Stomach (tissue), 8 donors: ENCODE measurements at regions not wholly inside any gene's neighbourhood (a gene's known extent, or its start where the extent isn't known, plus 50 kb on each side); places are given as distances from the start of the nearest gene placed in this dataset.

Source experiments
- DNase-seq, 2 donors: peaks; one replicate each; pipeline versions ENCODE4 v3.0.0 to v3.0.0-alpha.2; 2013 to 2019
- H3K27ac ChIP-seq, 5 donors: fragments of 200-600 bp in 4 of 5; sonication (generic) in 4 of 5; one replicate each; pipeline ENCODE4 v1.5.1; 2013 to 2019; ENCODE audit warnings: mild to moderate bottlenecking in 1 of 5, moderate library complexity in 1 of 5
- H3K27me3 ChIP-seq, 3 donors: fragments of 200-600 bp; sonication (generic); one replicate each; pipeline ENCODE4 v1.5.1; 2017 to 2019; ENCODE audit warnings: mixed run types in 1 of 3
- H3K36me3 ChIP-seq, 4 donors: fragments of 200-600 bp; sonication (generic); 1 replicate in 3 of 4; 2 replicates in 1 of 4; pipeline ENCODE4 v1.5.1; 2016 to 2019
- H3K4me1 ChIP-seq, 4 donors: fragments of 200-600 bp; sonication (generic); one replicate each; pipeline ENCODE4 v1.5.1; 2016 to 2019
- H3K4me3 ChIP-seq, 4 donors: fragments of 200-600 bp; sonication (generic) in 3 of 4; one replicate each; pipeline ENCODE4 v1.5.1; 2016 to 2019; ENCODE audit warnings: mild to moderate bottlenecking in 1 of 4
- H3K9me3 ChIP-seq, 4 donors: fragments of 200-600 bp; sonication (generic); one replicate each; pipeline ENCODE4 v1.5.1; 2016 to 2019
- CTCF ChIP-seq, 7 experiments: fragments of 450-650 bp in 4 of 7; fragments of 200-600 bp in 3 of 7; sonication (generic) in 3 of 7; IDR thresholded peaks; one replicate each; pipeline ENCODE4 v1.5.1; 2016 to 2019; ENCODE audit warnings: antibody characterized with exemption in 7 of 7, control low read depth in 2 of 7, mild to moderate bottlenecking in 1 of 7
- EP300 ChIP-seq: sonication (generic); formaldehyde crosslinking; IDR thresholded peaks from one replicate; pipeline ENCODE4 v1.6.1; 2017; ENCODE audit warnings: antibody characterized with exemption
- POLR2A ChIP-seq, 4 donors: fragments of 450-650 bp; IDR thresholded peaks; one replicate each; pipeline ENCODE4 v1.6.1; 2016; ENCODE audit warnings: antibody characterized with exemption in 4 of 4, control low read depth in 2 of 4, mild to moderate bottlenecking in 1 of 4, moderate library complexity in 1 of 4
- POLR2AphosphoS5 ChIP-seq, 3 donors: sonication (generic); formaldehyde crosslinking; IDR thresholded peaks; one replicate each; pipeline ENCODE4 v1.6.1; 2016; ENCODE audit warnings: antibody characterized with exemption in 3 of 3
- WGBS, 5 donors: extraction: QIAGEN DNeasy Blood & Tissue Kit in 3 of 5; methylation state at CpG; one replicate each; pipeline versions ENCODE4 v1.1.5 to v1.1.7; 2013 to 2018; 5-methylcytosine and 5-hydroxymethylcytosine counted together
- intact Hi-C: fragments of 100-400 bp; cut with DNase I; formaldehyde crosslinking; loops from one replicate; pipeline ENCODE4 v1.15.1; 2023; ENCODE audit warnings: low total_unique reads
- donor health status: healthy with polysubstance abuse.
- donor health status: Bipolar disorder and iron deficiency.
- donor health status: healthy.

- intact Hi-C loops = no loop called here
- 90 to 96% (median 94%) methylated on average over 3 of the region's 3 CpGs for WGBS, 5 donors
Observed at GRCh38 chr3:170766253-170766652, 103.7 kb downstream of the RPL22L1 start.

GRCh38 chr3:170765419-170766078 is 104.4 kb downstream of the RPL22L1 start:
- Histone ChIP-seq H3K4me1 (peaks cover 0 to 2% (median under 1%) of the 10 kb centered on the region in 4 donors), H3K4me3 (no peak overlapping the region), H3K9me3 (no peaks in the 10 kb centered on the region), H3K27ac (no peak overlapping the region), H3K36me3 (no peaks in the 10 kb centered on the region), H3K27me3 (no peaks in the 10 kb centered on the region)
- TF ChIP-seq EP300 (no peak), POLR2A (IDR thresholded peaks at IDR 0.05) (no peak), POLR2AphosphoS5 (IDR thresholded peaks at IDR 0.05) (no peak), CTCF (IDR thresholded peaks at IDR 0.05) (no peak)
- 49 to 68% (median 55%) methylated on average over 4 of the region's 4 CpGs for WGBS, 5 donors
- peak in 1 of 2 donors; percentile 12 for DNase-seq
- intact Hi-C loops = no loop called here

More at GRCh38 chr3:170766253-170766652, 103.7 kb downstream of the RPL22L1 start:
- Histone ChIP-seq H3K27me3 (no peaks in the 10 kb centered on the region), H3K27ac (no peak overlapping the region), H3K36me3 (no peaks in the 10 kb centered on the region), H3K9me3 (no peaks in the 10 kb centered on the region), H3K4me3 (no peak overlapping the region), H3K4me1 (no peaks in the 10 kb centered on the region)
- TF ChIP-seq POLR2AphosphoS5 (IDR thresholded peaks at IDR 0.05) = no peak
- TF ChIP-seq CTCF (IDR thresholded peaks at IDR 0.05) = no peak
- TF ChIP-seq POLR2A (IDR thresholded peaks at IDR 0.05) = no peak
- TF ChIP-seq EP300 = no peak
- DNase-seq = no peak

GRCh38 chr3:170764017-170764416 is 106.0 kb downstream of the RPL22L1 start:
- H3K4me1 ChIP-seq = peaks cover 0 to 12% (median 9%) of the 10 kb centered on the region in 4 donors
- TF ChIP-seq POLR2AphosphoS5 (IDR thresholded peaks at IDR 0.05) (no peak), POLR2A (IDR thresholded peaks at IDR 0.05) (no peak), CTCF (IDR thresholded peaks at IDR 0.05) (no peak), EP300 (no peak)
- no peak overlapping the region for H3K27ac ChIP-seq
- H3K36me3 ChIP-seq = no peaks in the 10 kb centered on the region
- H3K9me3 ChIP-seq = no peaks in the 10 kb centered on the region
- 21 to 47% (median 31%) methylated on average over 1 of the region's 1 CpG for WGBS, 5 donors
- no peaks in the 10 kb centered on the region for H3K27me3 ChIP-seq
- no peak overlapping the region for H3K4me3 ChIP-seq
- DNase-seq = no peak
- intact Hi-C loops = no loop called here

DNA sequence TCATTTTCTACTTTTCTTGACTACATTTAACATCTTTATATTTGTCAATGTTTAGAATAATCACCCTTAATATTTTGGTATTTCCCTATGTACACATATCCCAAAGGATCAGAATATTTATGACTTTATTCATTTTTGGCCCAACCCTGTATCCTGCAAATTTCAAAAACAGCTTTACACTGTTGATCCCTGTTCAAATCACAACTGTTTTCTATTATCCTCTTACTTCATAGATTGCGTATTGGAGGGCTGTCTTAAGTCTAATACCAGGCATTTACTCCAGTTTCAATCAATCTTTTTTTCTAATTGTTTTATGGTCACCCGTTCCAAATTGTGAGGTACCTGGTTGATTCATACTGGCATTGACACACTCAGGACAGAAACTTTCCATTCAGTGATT is 107.9 kb downstream of the RPL22L1 start:
- no peak overlapping the region for H3K4me3 ChIP-seq
- H3K27me3 ChIP-seq = no peaks in the 10 kb centered on the region
- TF ChIP-seq CTCF (IDR thresholded peaks at IDR 0.05) = no peak
- TF ChIP-seq EP300 = no peak
- TF ChIP-seq POLR2AphosphoS5 (IDR thresholded peaks at IDR 0.05) = no peak
- no peak for TF ChIP-seq POLR2A (IDR thresholded peaks at IDR 0.05)
- no peak overlapping the region for H3K27ac ChIP-seq
- peaks cover 0 to 13% (median 9%) of the 10 kb centered on the region in 4 donors for H3K4me1 ChIP-seq
- 82 to 95% (median 92%) methylated on average over 2 of the region's 2 CpGs for WGBS, 5 donors
- DNase-seq = no peak
- intact Hi-C loops = no loop called here
- no peaks in the 10 kb centered on the region for H3K9me3 ChIP-seq
- H3K36me3 ChIP-seq = no peaks in the 10 kb centered on the region
